AG09309 (cell line): ENCODE measurements at regions not wholly inside any gene's neighbourhood (a gene's known extent, or its start where the extent isn't known, plus 50 kb on each side); places are given as distances from the start of the nearest gene placed in this dataset.

Experiments used
- DNase-seq: peaks from one replicate; pipeline ENCODE4 v3.0.0-alpha.2; 2010; ENCODE audit warnings: low read depth
- H3K4me3 ChIP-seq: 2 replicates; pipeline ENCODE4 v1.5.1; 2011; ENCODE audit warnings: mild to moderate bottlenecking, low read depth, low read length, moderate library complexity; ENCODE audit not compliant: control insufficient read depth
- CTCF ChIP-seq: IDR thresholded peaks from 2 replicates; pipeline ENCODE4 v1.5.1; 2011; ENCODE audit warnings: mild to moderate bottlenecking, low read depth, low read length, inconsistent platforms; ENCODE audit not compliant: insufficient read depth, control insufficient read depth; ENCODE audit errors: missing control alignments

- no peak overlapping the region for H3K4me3 ChIP-seq
- no peak for TF ChIP-seq CTCF
- DNase-seq: no peak
Measured at GRCh38 chr9:91494751-91495150, 71.1 kb upstream of the NFIL3 start.

- no peak overlapping the region for H3K4me3 ChIP-seq
- no peak for TF ChIP-seq CTCF
- no peak for DNase-seq
Measured at GRCh38 chr9:91492237-91492636, 68.6 kb upstream of the NFIL3 start.

- TF ChIP-seq CTCF: no peak
- H3K4me3 ChIP-seq: no peak overlapping the region
- DNase-seq: no peak
Measured at GRCh38 chr9:91491624-91492023, 68.0 kb upstream of the NFIL3 start.

- TF ChIP-seq CTCF: no peak
- peak; percentile 52 for DNase-seq
- H3K4me3 ChIP-seq: no peak overlapping the region
Measured at GRCh38 chr9:91489361-91489899, 65.8 kb upstream of the NFIL3 start.

- no peak for DNase-seq
- no peak for TF ChIP-seq CTCF
- no peak overlapping the region for H3K4me3 ChIP-seq
Measured at GRCh38 chr9:91488341-91488740, 64.7 kb upstream of the NFIL3 start.

- peak; percentile 41 for DNase-seq
- TF ChIP-seq CTCF: no peak
- no peak overlapping the region for H3K4me3 ChIP-seq
Measured at GRCh38 chr9:91486699-91487497, 63.3 kb upstream of the NFIL3 start.

- no peak overlapping the region for H3K4me3 ChIP-seq
- peak; percentile 41 for DNase-seq
- no peak for TF ChIP-seq CTCF
Measured at GRCh38 chr9:91485006-91485405, 61.4 kb upstream of the NFIL3 start.
